D721Med (cell line): ENCODE measurements at regions not wholly inside any gene's neighbourhood (a gene's known extent, or its start where the extent isn't known, plus 50 kb on each side); places are given as distances from the start of the nearest gene placed in this dataset.

Experiments used
- DNase-seq: peaks from one replicate; pipeline ENCODE4 v3.0.0; 2011; ENCODE audit warnings: low spot score; ENCODE audit not compliant: insufficient read length
- FAIRE-seq: peaks from 2 replicates; lab custom pipeline; 2011; peaks lifted over from hg19 to GRCh38; lab: Jason Lieb, UNC
- CTCF ChIP-seq: IDR thresholded peaks from 2 replicates; pipeline ENCODE4 v1.5.1; 2012; ENCODE audit warnings: mild to moderate bottlenecking, control low read depth; ENCODE audit not compliant: insufficient read depth; ENCODE audit errors: missing control alignments

- FAIRE-seq: no peak
- no peak for DNase-seq
- TF ChIP-seq CTCF: no peak
These were observed 115.2 kb upstream of the VSTM2B start for GRCh38 chr19:29410601-29411000.

- DNase-seq (no peak), FAIRE-seq (no peak)
- no peak for TF ChIP-seq CTCF
These were observed 114.6 kb upstream of the VSTM2B start for GRCh38 chr19:29411113-29411581.

GRCh38 chr19:29413435-29413834 lies 112.4 kb upstream of the VSTM2B start:
- FAIRE-seq: no peak
- TF ChIP-seq CTCF: no peak
- DNase-seq: no peak

GRCh38 chr19:29415507-29415906 lies 110.3 kb upstream of the VSTM2B start:
- FAIRE-seq (no peak), DNase-seq (no peak)
- TF ChIP-seq CTCF: no peak

- no peak for TF ChIP-seq CTCF
- DNase-seq: no peak
- no peak for FAIRE-seq
These were observed 108.7 kb upstream of the VSTM2B start for GRCh38 chr19:29417048-29417447.

- TF ChIP-seq CTCF: no peak
- no peak for DNase-seq
- FAIRE-seq: no peak
These were observed 107.6 kb upstream of the VSTM2B start for GRCh38 chr19:29418201-29418600.

- no peak for TF ChIP-seq CTCF
- DNase-seq: no peak
- no peak for FAIRE-seq
These were observed 105.7 kb upstream of the VSTM2B start for GRCh38 chr19:29420065-29420464.
